HG02973 (cell line): ENCODE measurements at regions not wholly inside any gene's neighbourhood (a gene's known extent, or its start where the extent isn't known, plus 50 kb on each side); places are given as distances from the start of the nearest gene placed in this dataset.
A peak's percentile ranks its signal among the peaks of the same experiment; 100 is the strongest.

Experiments used
- ATAC-seq: cut with Tn5 transposase; IDR thresholded peaks from one replicate; pipeline ENCODE4 v1.9.1; 2021; ENCODE audit warnings: moderate library complexity; ENCODE audit not compliant: unreplicated experiment

- ATAC-seq: no peak
Measured at GRCh38 chr1:192713921-192714320, 78.0 kb downstream of the RGS13 start.

- ATAC-seq: no peak
Measured at GRCh38 chr1:192724670-192725069, 84.2 kb upstream of the RGS2 start.

DNA sequence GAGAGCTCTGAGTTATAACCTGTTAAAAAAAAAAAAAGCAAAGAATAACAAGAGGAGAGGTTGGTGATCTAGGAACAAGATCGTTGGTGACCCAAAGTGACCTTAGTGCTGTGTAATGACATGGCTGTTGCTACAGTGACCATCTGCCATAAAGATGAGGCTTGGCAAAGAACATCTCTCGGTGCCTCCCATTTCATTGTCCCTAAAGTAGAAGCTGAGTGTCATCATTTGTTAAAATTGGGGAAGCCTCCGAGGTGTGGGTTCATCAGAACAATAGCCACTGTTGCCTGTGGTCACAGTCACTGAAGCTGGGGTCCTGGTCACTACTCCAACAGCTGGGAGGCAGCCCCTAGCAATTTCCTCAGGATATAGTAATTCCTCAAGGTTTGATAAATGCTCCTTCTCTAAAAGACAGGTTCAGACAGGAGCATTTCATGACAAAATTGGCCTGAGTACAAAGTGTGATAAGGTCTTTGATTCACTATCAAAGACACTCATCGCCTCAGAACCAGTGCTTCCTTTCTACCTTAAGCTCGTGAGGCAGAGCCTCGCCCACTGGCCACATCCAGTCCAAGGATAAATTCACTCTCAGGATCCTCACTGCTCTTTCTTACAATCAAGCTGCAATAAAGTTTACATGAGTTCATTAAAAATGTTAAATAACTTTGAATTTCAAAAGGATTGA is 81.9 kb upstream of the RGS2 start:
- ATAC-seq: no peak

DNA sequence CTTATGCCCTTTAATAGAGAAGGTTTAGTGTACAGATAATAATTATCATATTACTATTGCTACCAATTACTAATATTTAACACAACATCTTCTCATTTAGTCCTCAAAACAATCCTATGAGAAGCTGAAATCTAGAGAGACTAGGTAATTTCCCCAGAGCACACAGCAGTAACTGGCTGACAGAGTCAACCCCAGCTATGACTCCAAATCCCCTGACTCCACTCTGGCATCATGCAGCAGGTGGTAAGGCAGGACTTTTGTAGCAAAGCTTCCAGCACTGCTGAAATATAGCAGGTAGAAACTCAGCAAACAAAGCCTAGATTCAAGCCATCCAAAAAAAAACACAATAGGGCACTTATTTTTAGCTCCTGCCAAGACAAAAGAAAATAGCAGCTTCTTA is 79.3 kb upstream of the RGS2 start:
- no peak for ATAC-seq

GRCh38 chr1:192730198-192730597 is 78.6 kb upstream of the RGS2 start:
- ATAC-seq: no peak

GRCh38 chr1:192732787-192733186 is 76.1 kb upstream of the RGS2 start:
- ATAC-seq: peak; percentile 76

- ATAC-seq: no peak
Measured at GRCh38 chr1:192735298-192735915, 73.4 kb upstream of the RGS2 start.

DNA sequence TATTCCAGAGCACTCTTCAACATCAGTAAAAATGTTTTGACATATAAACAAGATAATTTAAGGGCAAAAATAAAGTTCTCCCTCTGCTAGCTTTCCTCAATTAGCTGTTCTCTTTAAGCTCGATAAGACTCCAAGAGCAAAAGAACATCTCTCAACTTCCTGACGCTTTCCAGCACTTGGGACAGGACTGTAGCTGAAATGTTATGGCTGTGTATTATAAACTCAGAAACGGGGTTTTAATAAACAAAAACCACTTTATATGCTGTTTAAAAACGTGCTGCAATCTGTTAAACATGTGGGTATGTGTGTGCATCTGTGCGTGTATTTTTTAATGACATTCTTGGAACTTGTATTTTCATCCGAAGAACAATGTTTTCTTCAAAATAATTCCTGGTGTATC is 71.5 kb upstream of the RGS2 start:
- ATAC-seq: no peak

DNA sequence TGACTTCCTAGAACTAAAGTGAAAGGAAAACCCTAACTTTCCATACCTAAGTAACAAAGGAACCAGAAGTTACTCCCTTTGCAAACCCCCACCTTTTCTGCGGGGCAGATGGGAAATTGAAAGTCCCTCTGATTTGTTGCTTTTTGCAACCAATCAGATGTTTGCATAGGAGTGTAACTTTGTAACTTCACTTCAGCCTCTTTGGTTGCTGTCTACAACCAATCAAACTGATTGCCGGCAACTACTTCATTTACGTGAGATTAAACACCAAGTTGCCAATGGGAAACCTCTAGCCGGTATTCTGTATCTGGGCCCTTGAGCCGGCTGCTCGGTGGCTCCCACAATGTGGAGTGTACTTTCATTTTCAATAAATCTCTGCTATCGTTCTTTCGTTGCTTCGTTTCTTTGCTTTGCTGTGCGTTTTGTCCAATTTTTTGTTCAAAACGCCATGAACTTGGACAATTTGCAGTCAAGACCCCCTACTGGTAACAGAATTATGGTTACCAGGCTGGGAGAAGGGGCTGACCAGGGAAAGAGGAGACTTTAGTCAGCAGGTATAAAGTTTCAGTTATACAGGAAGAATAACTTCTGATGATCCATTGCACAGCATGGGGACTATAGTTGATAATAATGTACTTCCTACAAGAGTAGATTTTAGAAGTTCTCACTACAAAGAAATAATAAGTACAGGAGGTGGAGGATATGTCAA is 69.2 kb upstream of the RGS2 start:
- no peak for ATAC-seq

- no peak for ATAC-seq
Measured at GRCh38 chr1:192740214-192740613, 68.6 kb upstream of the RGS2 start.

DNA sequence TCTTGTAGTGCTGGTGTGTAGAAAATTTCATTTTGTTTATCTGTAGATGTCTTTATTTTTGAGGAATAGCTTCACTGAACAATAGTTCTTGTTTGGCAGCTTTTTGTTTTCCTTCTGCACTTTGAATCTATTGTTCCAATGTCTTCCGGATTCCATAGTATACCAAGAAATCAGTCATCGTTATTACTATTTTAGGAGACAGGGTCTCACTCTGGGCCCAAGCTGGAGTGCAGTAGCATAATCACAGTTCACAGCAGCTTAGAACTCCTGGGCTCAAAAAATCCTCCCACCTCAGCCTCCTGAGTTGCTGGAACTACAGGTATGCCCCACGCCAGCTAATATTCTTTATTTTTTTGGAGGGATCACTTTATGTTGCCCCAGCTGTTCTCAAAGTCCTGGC is 67.7 kb upstream of the RGS2 start:
- no peak for ATAC-seq

- ATAC-seq: no peak
Measured at GRCh38 chr1:192747301-192747700, 61.5 kb upstream of the RGS2 start.

DNA sequence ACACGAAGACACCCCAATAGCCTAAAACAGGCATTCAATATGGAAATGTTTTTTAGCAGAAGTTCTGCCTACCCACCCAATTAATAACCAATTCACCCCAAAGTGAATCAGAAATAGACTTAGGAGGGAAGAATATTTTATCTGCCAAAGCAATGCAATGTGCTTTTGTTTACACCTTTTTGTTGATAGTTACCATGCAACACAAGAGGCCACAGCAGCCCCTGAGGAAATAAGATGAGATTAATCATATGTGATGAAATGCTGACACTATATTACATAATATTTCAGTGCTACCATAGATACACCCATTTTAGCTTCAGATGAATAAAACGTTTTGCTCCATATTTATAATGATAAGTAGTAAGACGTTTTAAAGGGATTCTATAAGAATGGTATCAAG is 60.9 kb upstream of the RGS2 start:
- ATAC-seq: no peak

DNA sequence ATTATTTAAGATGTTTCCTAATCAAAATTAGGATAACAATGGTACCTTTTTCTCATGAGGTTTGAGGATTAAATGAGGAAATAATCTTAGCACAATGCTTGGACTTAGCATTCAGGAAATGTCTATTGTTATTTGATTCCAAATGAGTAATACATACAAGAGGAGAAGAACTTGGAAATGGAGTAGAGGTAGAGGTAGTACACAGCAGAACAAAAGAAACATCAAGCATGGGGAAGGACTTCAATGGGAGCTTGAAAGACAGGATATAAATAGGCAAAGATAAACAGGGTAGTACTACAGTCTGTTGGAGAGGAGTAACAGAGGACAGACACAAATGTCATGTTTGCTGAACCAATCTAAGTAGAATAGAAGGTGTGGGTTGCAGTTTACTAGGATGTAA is 59.5 kb upstream of the RGS2 start:
- no peak for ATAC-seq

DNA sequence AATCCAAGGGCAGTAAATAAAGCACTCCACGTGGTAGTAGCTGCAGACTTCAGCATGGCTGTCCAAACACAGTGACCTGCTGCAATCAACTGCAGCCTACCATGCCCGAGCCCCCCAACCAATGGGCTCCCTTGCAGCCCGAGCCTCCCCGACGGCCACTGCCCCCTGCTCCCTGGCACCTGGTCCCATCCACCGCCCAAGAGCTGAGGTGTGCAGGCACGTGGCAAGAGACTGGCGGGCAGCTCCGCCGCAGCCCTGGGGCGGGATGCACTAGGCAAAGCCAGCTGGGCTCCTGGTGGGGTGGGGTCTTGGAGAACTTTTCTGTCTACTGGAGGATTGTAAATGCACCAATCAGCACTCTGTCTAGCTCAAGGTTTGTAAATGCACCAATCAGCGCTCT is 57.6 kb upstream of the RGS2 start:
- ATAC-seq: no peak

GRCh38 chr1:192756314-192756713 is 52.5 kb upstream of the RGS2 start:
- no peak for ATAC-seq

- no peak for ATAC-seq
Measured at GRCh38 chr1:192756847-192757246, 52.0 kb upstream of the RGS2 start.

DNA sequence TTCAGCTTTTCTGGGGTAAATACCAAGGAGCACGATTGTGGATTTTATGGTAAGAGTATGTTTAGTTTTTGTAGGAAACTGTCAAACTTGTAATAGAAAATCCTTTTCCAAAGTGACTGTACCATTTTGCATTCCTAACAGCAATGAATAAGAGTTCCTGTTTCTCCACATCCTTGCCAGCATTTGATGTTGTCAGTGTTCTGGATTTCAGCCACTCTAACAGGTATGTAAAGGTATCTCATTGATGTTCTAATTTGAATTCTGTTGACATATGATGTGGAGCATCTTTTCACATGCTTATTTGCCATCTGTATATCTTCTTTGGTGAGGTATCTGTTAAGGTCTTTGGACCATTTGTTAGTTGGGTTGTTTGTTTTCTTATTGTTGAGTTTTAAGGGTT is 50.3 kb upstream of the RGS2 start:
- no peak for ATAC-seq
